ENCODE measurements at regions not wholly inside any gene's neighbourhood (a gene's known extent, or its start where the extent isn't known, plus 50 kb on each side); places are given as distances from the start of the nearest gene placed in this dataset.

- no peak for DNase-seq (ENCODE audit: low read depth, low spot score)
- Histone ChIP-seq H3K4me1 (ENCODE audit: insufficient read depth, insufficient read length) (no peaks in the 10 kb centered on the region), H3K36me3 (ENCODE audit: insufficient read depth, insufficient read length, low read length) (no peaks in the 10 kb centered on the region), H3K27me3 (ENCODE audit: insufficient read depth, insufficient read length) (no peaks in the 10 kb centered on the region), H3K9ac (ENCODE audit: insufficient read length, low read depth) (no peak overlapping the region), H3K4me3 (ENCODE audit: insufficient read length, low read depth) (no peak overlapping the region), H3K9me3 (ENCODE audit: insufficient read depth, low read length) (no peaks in the 10 kb centered on the region)
- no peak for TF ChIP-seq YY1 (IDR thresholded peaks at IDR 0.05; ENCODE audit: insufficient read depth, insufficient read length)
- TF ChIP-seq SUZ12 (IDR thresholded peaks at IDR 0.05; ENCODE audit: extremely low read depth, insufficient read depth, insufficient read length) = no peak
- TF ChIP-seq ZNF274 (IDR thresholded peaks at IDR 0.05; ENCODE audit: low read depth, low read length) = no peak
These were observed 1494.9 kb upstream of the MIR17HG start for GRCh38 chr13:89852570-89852969.

GRCh38 chr13:89856512-89856911 lies 1491.0 kb upstream of the MIR17HG start:
- TF ChIP-seq SUZ12 (IDR thresholded peaks at IDR 0.05; ENCODE audit: extremely low read depth, insufficient read depth, insufficient read length) = no peak
- no peak for TF ChIP-seq ZNF274 (IDR thresholded peaks at IDR 0.05; ENCODE audit: low read depth, low read length)
- no peak for TF ChIP-seq YY1 (IDR thresholded peaks at IDR 0.05; ENCODE audit: insufficient read depth, insufficient read length)
- H3K9ac ChIP-seq (ENCODE audit: insufficient read length, low read depth) = no peak overlapping the region
- DNase-seq (ENCODE audit: low read depth, low spot score) = no peak
- H3K27me3 ChIP-seq (ENCODE audit: insufficient read depth, insufficient read length) = no peaks in the 10 kb centered on the region
- H3K4me1 ChIP-seq (ENCODE audit: insufficient read depth, insufficient read length) = no peaks in the 10 kb centered on the region
- no peaks in the 10 kb centered on the region for H3K36me3 ChIP-seq (ENCODE audit: insufficient read depth, insufficient read length, low read length)
- no peak overlapping the region for H3K4me3 ChIP-seq (ENCODE audit: insufficient read length, low read depth)
- H3K9me3 ChIP-seq (ENCODE audit: insufficient read depth, low read length) = no peaks in the 10 kb centered on the region

GRCh38 chr13:89857502-89857901 lies 1490.0 kb upstream of the MIR17HG start:
- Histone ChIP-seq H3K4me3 (ENCODE audit: insufficient read length, low read depth) (no peak overlapping the region), H3K4me1 (ENCODE audit: insufficient read depth, insufficient read length) (no peaks in the 10 kb centered on the region), H3K27me3 (ENCODE audit: insufficient read depth, insufficient read length) (no peaks in the 10 kb centered on the region), H3K9me3 (ENCODE audit: insufficient read depth, low read length) (no peaks in the 10 kb centered on the region), H3K9ac (ENCODE audit: insufficient read length, low read depth) (no peak overlapping the region), H3K36me3 (ENCODE audit: insufficient read depth, insufficient read length, low read length) (no peaks in the 10 kb centered on the region)
- TF ChIP-seq SUZ12 (IDR thresholded peaks at IDR 0.05; ENCODE audit: extremely low read depth, insufficient read depth, insufficient read length) (no peak), ZNF274 (IDR thresholded peaks at IDR 0.05; ENCODE audit: low read depth, low read length) (no peak), YY1 (IDR thresholded peaks at IDR 0.05; ENCODE audit: insufficient read depth, insufficient read length) (no peak)
- no peak for DNase-seq (ENCODE audit: low read depth, low spot score)

DNA sequence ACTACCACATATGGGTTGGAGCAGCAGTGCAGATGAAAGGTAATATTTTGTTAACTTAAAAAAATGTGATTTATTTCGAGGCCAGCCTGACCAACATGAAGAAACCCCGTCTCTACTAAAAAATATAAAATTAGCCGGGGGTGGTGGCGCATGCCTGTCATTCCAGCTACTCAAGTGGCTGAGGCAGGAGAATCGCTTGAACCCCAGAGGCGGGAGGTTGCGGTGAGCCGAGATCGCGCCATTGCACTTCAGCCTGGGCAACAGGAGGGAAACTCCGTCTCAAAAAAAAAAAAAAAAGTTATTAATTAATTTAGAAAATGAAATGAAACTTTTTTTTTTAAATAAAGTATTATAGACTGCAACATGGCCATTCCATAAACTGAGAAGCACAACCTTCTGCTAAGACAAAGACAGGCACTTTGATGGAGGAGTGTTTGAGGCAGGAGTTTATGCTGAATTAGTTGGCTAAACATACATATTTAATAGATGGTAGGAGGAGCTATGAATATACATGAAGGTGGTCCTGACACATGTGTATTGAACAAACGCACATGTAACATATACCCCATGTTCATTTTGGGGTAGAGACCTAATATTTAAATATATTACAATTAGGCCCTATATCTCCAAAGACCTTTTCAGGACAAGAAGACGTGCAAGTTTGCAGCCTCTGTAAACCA lies 1485.3 kb upstream of the MIR17HG start:
- Histone ChIP-seq H3K27me3 (ENCODE audit: insufficient read depth, insufficient read length) (no peaks in the 10 kb centered on the region), H3K9ac (ENCODE audit: insufficient read length, low read depth) (no peak overlapping the region), H3K9me3 (ENCODE audit: insufficient read depth, low read length) (no peaks in the 10 kb centered on the region), H3K4me3 (ENCODE audit: insufficient read length, low read depth) (no peak overlapping the region), H3K36me3 (ENCODE audit: insufficient read depth, insufficient read length, low read length) (no peaks in the 10 kb centered on the region), H3K4me1 (ENCODE audit: insufficient read depth, insufficient read length) (no peaks in the 10 kb centered on the region)
- TF ChIP-seq ZNF274 (IDR thresholded peaks at IDR 0.05; ENCODE audit: low read depth, low read length) = no peak
- TF ChIP-seq SUZ12 (IDR thresholded peaks at IDR 0.05; ENCODE audit: extremely low read depth, insufficient read depth, insufficient read length) = no peak
- no peak for TF ChIP-seq YY1 (IDR thresholded peaks at IDR 0.05; ENCODE audit: insufficient read depth, insufficient read length)
- DNase-seq (ENCODE audit: low read depth, low spot score) = no peak

- no peaks in the 10 kb centered on the region for H3K4me1 ChIP-seq (ENCODE audit: insufficient read depth, insufficient read length)
- no peaks in the 10 kb centered on the region for H3K9me3 ChIP-seq (ENCODE audit: insufficient read depth, low read length)
- H3K27me3 ChIP-seq (ENCODE audit: insufficient read depth, insufficient read length) = no peaks in the 10 kb centered on the region
- H3K4me3 ChIP-seq (ENCODE audit: insufficient read length, low read depth) = no peak overlapping the region
- no peak for DNase-seq (ENCODE audit: low read depth, low spot score)
- H3K9ac ChIP-seq (ENCODE audit: insufficient read length, low read depth) = no peak overlapping the region
- TF ChIP-seq YY1 (IDR thresholded peaks at IDR 0.05; ENCODE audit: insufficient read depth, insufficient read length) = no peak
- no peaks in the 10 kb centered on the region for H3K36me3 ChIP-seq (ENCODE audit: insufficient read depth, insufficient read length, low read length)
These were observed 1484.8 kb upstream of the MIR17HG start for GRCh38 chr13:89862691-89863036.

GRCh38 chr13:89865164-89866064 lies 1482.1 kb upstream of the MIR17HG start:
- H3K27me3 ChIP-seq (ENCODE audit: insufficient read depth, insufficient read length) = no peaks in the 10 kb centered on the region
- no peaks in the 10 kb centered on the region for H3K9me3 ChIP-seq (ENCODE audit: insufficient read depth, low read length)
- no peak for DNase-seq (ENCODE audit: low read depth, low spot score)
- TF ChIP-seq SUZ12 (IDR thresholded peaks at IDR 0.05; ENCODE audit: extremely low read depth, insufficient read depth, insufficient read length) = no peak
- H3K9ac ChIP-seq (ENCODE audit: insufficient read length, low read depth) = no peak overlapping the region
- no peak overlapping the region for H3K4me3 ChIP-seq (ENCODE audit: insufficient read length, low read depth)
- H3K36me3 ChIP-seq (ENCODE audit: insufficient read depth, insufficient read length, low read length) = no peaks in the 10 kb centered on the region
- no peaks in the 10 kb centered on the region for H3K4me1 ChIP-seq (ENCODE audit: insufficient read depth, insufficient read length)

GRCh38 chr13:89869312-89869711 lies 1478.2 kb upstream of the MIR17HG start:
- Histone ChIP-seq H3K4me3 (ENCODE audit: insufficient read length, low read depth) (no peak overlapping the region), H3K9me3 (ENCODE audit: insufficient read depth, low read length) (no peaks in the 10 kb centered on the region), H3K27me3 (ENCODE audit: insufficient read depth, insufficient read length) (no peaks in the 10 kb centered on the region), H3K36me3 (ENCODE audit: insufficient read depth, insufficient read length, low read length) (no peaks in the 10 kb centered on the region), H3K4me1 (ENCODE audit: insufficient read depth, insufficient read length) (no peaks in the 10 kb centered on the region), H3K9ac (ENCODE audit: insufficient read length, low read depth) (no peak overlapping the region)
- DNase-seq (ENCODE audit: low read depth, low spot score) = no peak
- TF ChIP-seq ZNF274 (IDR thresholded peaks at IDR 0.05; ENCODE audit: low read depth, low read length) (no peak), SUZ12 (IDR thresholded peaks at IDR 0.05; ENCODE audit: extremely low read depth, insufficient read depth, insufficient read length) (no peak), YY1 (IDR thresholded peaks at IDR 0.05; ENCODE audit: insufficient read depth, insufficient read length) (no peak)
